ENCODE measurements at regions not wholly inside any gene's neighbourhood (a gene's known extent, or its start where the extent isn't known, plus 50 kb on each side); places are given as distances from the start of the nearest gene placed in this dataset.

GRCh38 chr2:35788543-35788942 lies 567.0 kb upstream of the CRIM1 start:
- POLR2A ChIA-PET: no interaction called here
- Mint-ChIP-seq H3K27me3 (peaks cover 4% of the 10 kb centered on the region), H3K4me3 (no peak overlapping the region), H3K27ac (no peak overlapping the region), H3K36me3 (ENCODE audit: low read depth) (no peaks in the 10 kb centered on the region), H3K4me1 (ENCODE audit: low read depth) (no peaks in the 10 kb centered on the region), H3K9me3 (peaks cover 2% of the 10 kb centered on the region)
- no peaks in the 10 kb centered on the region for H3K4me1 ChIP-seq (ENCODE audit: insufficient read depth, low read length)
- peaks cover 0 to 8% of the 10 kb centered on the region in 2 experiments for H3K9me3 ChIP-seq (ENCODE audit: control insufficient read depth in 1 of 2, insufficient read depth in 1 of 2, low read length in 2 of 2)
- H3K4me3 ChIP-seq (ENCODE audit: low read length): no peak overlapping the region
- intact Hi-C loops (cut with DNase I, micrococcal nuclease): no loop called here
- CTCF ChIA-PET: no interaction called here
- DNase-seq: no peak
- TF ChIP-seq, protein P1, sequence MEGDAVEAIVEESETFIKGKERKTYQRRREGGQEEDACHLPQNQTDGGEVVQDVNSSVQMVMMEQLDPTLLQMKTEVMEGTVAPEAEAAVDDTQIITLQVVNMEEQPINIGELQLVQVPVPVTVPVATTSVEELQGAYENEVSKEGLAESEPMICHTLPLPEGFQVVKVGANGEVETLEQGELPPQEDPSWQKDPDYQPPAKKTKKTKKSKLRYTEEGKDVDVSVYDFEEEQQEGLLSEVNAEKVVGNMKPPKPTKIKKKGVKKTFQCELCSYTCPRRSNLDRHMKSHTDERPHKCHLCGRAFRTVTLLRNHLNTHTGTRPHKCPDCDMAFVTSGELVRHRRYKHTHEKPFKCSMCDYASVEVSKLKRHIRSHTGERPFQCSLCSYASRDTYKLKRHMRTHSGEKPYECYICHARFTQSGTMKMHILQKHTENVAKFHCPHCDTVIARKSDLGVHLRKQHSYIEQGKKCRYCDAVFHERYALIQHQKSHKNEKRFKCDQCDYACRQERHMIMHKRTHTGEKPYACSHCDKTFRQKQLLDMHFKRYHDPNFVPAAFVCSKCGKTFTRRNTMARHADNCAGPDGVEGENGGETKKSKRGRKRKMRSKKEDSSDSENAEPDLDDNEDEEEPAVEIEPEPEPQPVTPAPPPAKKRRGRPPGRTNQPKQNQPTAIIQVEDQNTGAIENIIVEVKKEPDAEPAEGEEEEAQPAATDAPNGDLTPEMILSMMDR (IDR thresholded peaks at IDR 0.05): no peak
- H3K27me3 ChIP-seq (ENCODE audit: control insufficient read depth in 1 of 2, insufficient read depth in 2 of 2, low read length in 2 of 2): no peaks in the 10 kb centered on the region
- no peak for ATAC-seq (ENCODE audit: poor library complexity)
- no peak overlapping the region for H3K27ac ChIP-seq (ENCODE audit: low read depth in 1 of 2, low read length in 2 of 2)
- no peaks in the 10 kb centered on the region for H3K36me3 ChIP-seq (ENCODE audit: insufficient read depth, low read length)

DNA sequence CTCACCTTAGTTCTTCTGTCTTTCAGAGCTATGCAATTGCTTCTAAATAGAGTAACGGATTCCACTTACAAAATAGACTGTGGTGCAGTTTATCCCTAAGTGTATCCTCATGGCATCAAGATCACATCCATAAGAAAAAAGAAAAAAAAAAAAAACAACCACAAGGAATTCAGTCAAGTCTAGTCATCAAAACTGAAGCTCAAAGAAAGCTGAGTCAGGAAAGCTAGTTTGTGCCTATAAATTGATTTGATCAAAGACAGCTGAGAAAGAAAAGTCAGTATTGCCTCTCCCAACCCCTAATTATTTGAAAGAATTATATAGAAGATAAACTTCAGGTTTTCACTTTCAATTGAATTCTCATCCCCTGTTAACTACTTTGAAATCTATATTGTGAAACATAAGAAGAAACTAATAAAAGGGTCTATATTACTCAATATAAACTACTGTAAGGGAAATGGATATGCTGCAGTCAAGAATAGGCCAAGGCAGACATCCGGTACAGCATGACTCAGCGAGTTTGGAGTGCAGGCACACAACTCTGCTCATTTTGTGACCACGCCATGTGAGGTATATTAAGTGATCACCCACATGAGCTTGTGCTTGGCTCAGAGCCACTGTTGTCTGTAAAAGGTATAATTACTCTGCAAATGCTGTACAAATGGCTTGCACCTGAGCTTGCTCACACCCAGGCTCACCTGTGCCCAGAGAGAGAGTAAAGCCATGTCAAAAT lies 568.1 kb upstream of the CRIM1 start:
- DNase-seq: no peak
- peaks cover 0 to 8% of the 10 kb centered on the region in 2 experiments for H3K9me3 ChIP-seq (ENCODE audit: control insufficient read depth in 1 of 2, insufficient read depth in 1 of 2, low read length in 2 of 2)
- H3K27ac ChIP-seq (ENCODE audit: low read depth in 1 of 2, low read length in 2 of 2): no peak overlapping the region
- POLR2A ChIA-PET: no interaction called here
- H3K9me3 Mint-ChIP-seq: peaks cover 2% of the 10 kb centered on the region
- no peak overlapping the region for H3K27ac Mint-ChIP-seq
- no peaks in the 10 kb centered on the region for H3K4me1 ChIP-seq (ENCODE audit: insufficient read depth, low read length)
- no peaks in the 10 kb centered on the region for H3K36me3 Mint-ChIP-seq (ENCODE audit: low read depth)
- no peaks in the 10 kb centered on the region for H3K27me3 ChIP-seq (ENCODE audit: control insufficient read depth in 1 of 2, insufficient read depth in 2 of 2, low read length in 2 of 2)
- intact Hi-C loops (cut with DNase I, micrococcal nuclease): no loop called here
- H3K36me3 ChIP-seq (ENCODE audit: insufficient read depth, low read length): no peaks in the 10 kb centered on the region
- no peaks in the 10 kb centered on the region for H3K4me1 Mint-ChIP-seq (ENCODE audit: low read depth)
- no peak overlapping the region for H3K4me3 ChIP-seq (ENCODE audit: low read length)
- CTCF ChIA-PET: no interaction called here
- no peak for ATAC-seq (ENCODE audit: poor library complexity)
- H3K27me3 Mint-ChIP-seq: peaks cover 4% of the 10 kb centered on the region
- H3K4me3 Mint-ChIP-seq: no peak overlapping the region
- TF ChIP-seq, protein P1 (IDR thresholded peaks at IDR 0.05): no peak

- peaks cover 0 to 11% of the 10 kb centered on the region in 2 experiments for H3K9me3 ChIP-seq (ENCODE audit: control insufficient read depth in 1 of 2, insufficient read depth in 1 of 2, low read length in 2 of 2)
- no peak overlapping the region for H3K4me3 ChIP-seq (ENCODE audit: low read length)
- ChIA-PET CTCF (no interaction called here), POLR2A (no interaction called here)
- DNase-seq (no peak), ATAC-seq (ENCODE audit: poor library complexity) (no peak)
- Mint-ChIP-seq H3K27ac (no peak overlapping the region), H3K36me3 (ENCODE audit: low read depth) (no peaks in the 10 kb centered on the region), H3K27me3 (peaks cover 4% of the 10 kb centered on the region), H3K4me3 (no peak overlapping the region), H3K9me3 (peaks cover 3% of the 10 kb centered on the region), H3K4me1 (ENCODE audit: low read depth) (no peaks in the 10 kb centered on the region)
- TF ChIP-seq, protein P1 (IDR thresholded peaks at IDR 0.05): no peak
- H3K27ac ChIP-seq (ENCODE audit: low read depth in 1 of 2, low read length in 2 of 2): no peak overlapping the region
- no peaks in the 10 kb centered on the region for H3K4me1 ChIP-seq (ENCODE audit: insufficient read depth, low read length)
- H3K27me3 ChIP-seq (ENCODE audit: control insufficient read depth in 1 of 2, insufficient read depth in 2 of 2, low read length in 2 of 2): no peaks in the 10 kb centered on the region
- intact Hi-C loops (cut with DNase I, micrococcal nuclease): no loop called here
- H3K36me3 ChIP-seq (ENCODE audit: insufficient read depth, low read length): no peaks in the 10 kb centered on the region
These were observed 570.0 kb upstream of the CRIM1 start for GRCh38 chr2:35785564-35785963.

Measured in CD4-positive, alpha-beta T cell (primary cell).